Breast epithelium (tissue), 3 donors: ENCODE measurements at regions not wholly inside any gene's neighbourhood (a gene's known extent, or its start where the extent isn't known, plus 50 kb on each side); places are given as distances from the start of the nearest gene placed in this dataset.

Source experiments
- POLR2A ChIP-seq: fragments of 450-650 bp; IDR thresholded peaks from one replicate; pipeline ENCODE4 v1.6.1; 2016; ENCODE audit warnings: antibody characterized with exemption, mild to moderate bottlenecking, moderate library complexity
- TF ChIP-seq, protein P1 (sequence below), 3 donors: fragments of 450-650 bp; IDR thresholded peaks; one replicate each; pipeline ENCODE4 v1.5.1; 2016 to 2017; ENCODE audit warnings: antibody characterized with exemption in 3 of 3, mild to moderate bottlenecking in 3 of 3, moderate library complexity in 3 of 3

GRCh38 chr11:23006730-23007129, 146.5 kb upstream of the CCDC179 start:
- TF ChIP-seq, protein P1, sequence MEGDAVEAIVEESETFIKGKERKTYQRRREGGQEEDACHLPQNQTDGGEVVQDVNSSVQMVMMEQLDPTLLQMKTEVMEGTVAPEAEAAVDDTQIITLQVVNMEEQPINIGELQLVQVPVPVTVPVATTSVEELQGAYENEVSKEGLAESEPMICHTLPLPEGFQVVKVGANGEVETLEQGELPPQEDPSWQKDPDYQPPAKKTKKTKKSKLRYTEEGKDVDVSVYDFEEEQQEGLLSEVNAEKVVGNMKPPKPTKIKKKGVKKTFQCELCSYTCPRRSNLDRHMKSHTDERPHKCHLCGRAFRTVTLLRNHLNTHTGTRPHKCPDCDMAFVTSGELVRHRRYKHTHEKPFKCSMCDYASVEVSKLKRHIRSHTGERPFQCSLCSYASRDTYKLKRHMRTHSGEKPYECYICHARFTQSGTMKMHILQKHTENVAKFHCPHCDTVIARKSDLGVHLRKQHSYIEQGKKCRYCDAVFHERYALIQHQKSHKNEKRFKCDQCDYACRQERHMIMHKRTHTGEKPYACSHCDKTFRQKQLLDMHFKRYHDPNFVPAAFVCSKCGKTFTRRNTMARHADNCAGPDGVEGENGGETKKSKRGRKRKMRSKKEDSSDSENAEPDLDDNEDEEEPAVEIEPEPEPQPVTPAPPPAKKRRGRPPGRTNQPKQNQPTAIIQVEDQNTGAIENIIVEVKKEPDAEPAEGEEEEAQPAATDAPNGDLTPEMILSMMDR (IDR thresholded peaks at IDR 0.05): no peak
- no peak for TF ChIP-seq POLR2A
